Calu3 (cell line): ENCODE measurements at regions not wholly inside any gene's neighbourhood (a gene's known extent, or its start where the extent isn't known, plus 50 kb on each side); places are given as distances from the start of the nearest gene placed in this dataset.

Experiments used
- BruUV-seq: library from RNA; stranded (reverse); fragments of 400-500 nt; replicated peaks from 2 replicates; lab custom pipeline; 2021; lab: Mats Ljungman, UMichigan
- CTCF ChIA-PET: fragments of 300-600 bp; sonication (Branson Sonifier 250); formaldehyde crosslinking; loops from one replicate; lab custom pipeline; 2022; ENCODE audit warnings: antibody characterized with exemption; lab: Charles Lee
- DNase-seq: peaks from one replicate; pipeline ENCODE4 v3.0.0; 2022
- H3K27ac Mint-ChIP-seq: one replicate; pipeline ENCODE4 v1.8.0; 2022; ENCODE audit warnings: mixed read lengths; ENCODE audit not compliant: unreplicated experiment
- H3K27me3 Mint-ChIP-seq: one replicate; pipeline ENCODE4 v1.8.0; 2022; ENCODE audit warnings: mixed read lengths; ENCODE audit not compliant: unreplicated experiment
- H3K36me3 Mint-ChIP-seq: one replicate; pipeline ENCODE4 v1.8.0; 2022; ENCODE audit warnings: mild to moderate bottlenecking, moderate library complexity, mixed read lengths; ENCODE audit not compliant: insufficient read depth, unreplicated experiment
- H3K4me1 Mint-ChIP-seq: one replicate; pipeline ENCODE4 v1.8.0; 2022; ENCODE audit warnings: mild to moderate bottlenecking, low read depth, mixed read lengths; ENCODE audit not compliant: unreplicated experiment
- H3K4me3 Mint-ChIP-seq: one replicate; pipeline ENCODE4 v1.8.0; 2022; ENCODE audit warnings: mild to moderate bottlenecking, low read depth, moderate library complexity, mixed read lengths; ENCODE audit not compliant: unreplicated experiment
- H3K9me3 Mint-ChIP-seq: one replicate; pipeline ENCODE4 v1.8.0; 2022; ENCODE audit warnings: low read depth, mixed read lengths; ENCODE audit not compliant: unreplicated experiment
- intact Hi-C: fragments of 100-400 bp; cut with micrococcal nuclease; formaldehyde crosslinking; loops from one replicate; pipeline ENCODE4 v1.10.0; 2022; ENCODE audit not compliant: unreplicated experiment
- TF ChIP-seq, protein P1 (sequence below): fragments of 200-600 bp; IDR thresholded peaks from one replicate; pipeline ENCODE4 v1.8.0; 2022; ENCODE audit warnings: antibody characterized with exemption; ENCODE audit not compliant: unreplicated experiment

DNA sequence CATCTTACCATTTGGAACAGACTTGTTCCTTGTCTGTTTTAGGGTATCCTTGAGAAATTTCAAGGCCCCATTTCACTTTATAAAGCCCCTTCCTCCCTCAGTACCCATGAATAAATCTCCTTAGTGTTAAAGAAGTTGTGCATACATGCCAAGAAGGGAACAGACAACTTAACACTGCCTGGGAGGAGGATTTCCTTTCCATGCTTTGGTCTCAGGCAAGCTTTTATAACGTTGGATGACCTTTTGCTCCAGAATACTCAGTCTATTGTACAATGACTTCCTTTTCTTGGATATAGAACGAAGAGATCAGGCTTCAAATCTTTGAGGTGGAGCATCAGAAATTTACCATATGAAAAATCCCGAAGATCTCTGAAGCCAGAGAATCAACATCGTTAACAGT is 551.4 kb downstream of the PRKD1 start:
- no peaks in the 10 kb centered on the region for H3K9me3 Mint-ChIP-seq
- peaks cover 8% of the 10 kb centered on the region for H3K27me3 Mint-ChIP-seq
- intact Hi-C loops, result loop anchor here (2.0 kb wide), 1 partner anchor 335 kb away; no protein-coding TSS in a partner anchor
- H3K4me3 Mint-ChIP-seq, result no peak overlapping the region
- no peaks in the 10 kb centered on the region for H3K36me3 Mint-ChIP-seq
- no TSS peak for BruUV-seq
- no peaks in the 10 kb centered on the region for H3K4me1 Mint-ChIP-seq
- CTCF ChIA-PET, result no interaction called here
- H3K27ac Mint-ChIP-seq, result no peak overlapping the region
- no peak for DNase-seq
- TF ChIP-seq, protein P1, sequence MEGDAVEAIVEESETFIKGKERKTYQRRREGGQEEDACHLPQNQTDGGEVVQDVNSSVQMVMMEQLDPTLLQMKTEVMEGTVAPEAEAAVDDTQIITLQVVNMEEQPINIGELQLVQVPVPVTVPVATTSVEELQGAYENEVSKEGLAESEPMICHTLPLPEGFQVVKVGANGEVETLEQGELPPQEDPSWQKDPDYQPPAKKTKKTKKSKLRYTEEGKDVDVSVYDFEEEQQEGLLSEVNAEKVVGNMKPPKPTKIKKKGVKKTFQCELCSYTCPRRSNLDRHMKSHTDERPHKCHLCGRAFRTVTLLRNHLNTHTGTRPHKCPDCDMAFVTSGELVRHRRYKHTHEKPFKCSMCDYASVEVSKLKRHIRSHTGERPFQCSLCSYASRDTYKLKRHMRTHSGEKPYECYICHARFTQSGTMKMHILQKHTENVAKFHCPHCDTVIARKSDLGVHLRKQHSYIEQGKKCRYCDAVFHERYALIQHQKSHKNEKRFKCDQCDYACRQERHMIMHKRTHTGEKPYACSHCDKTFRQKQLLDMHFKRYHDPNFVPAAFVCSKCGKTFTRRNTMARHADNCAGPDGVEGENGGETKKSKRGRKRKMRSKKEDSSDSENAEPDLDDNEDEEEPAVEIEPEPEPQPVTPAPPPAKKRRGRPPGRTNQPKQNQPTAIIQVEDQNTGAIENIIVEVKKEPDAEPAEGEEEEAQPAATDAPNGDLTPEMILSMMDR, result no peak

DNA sequence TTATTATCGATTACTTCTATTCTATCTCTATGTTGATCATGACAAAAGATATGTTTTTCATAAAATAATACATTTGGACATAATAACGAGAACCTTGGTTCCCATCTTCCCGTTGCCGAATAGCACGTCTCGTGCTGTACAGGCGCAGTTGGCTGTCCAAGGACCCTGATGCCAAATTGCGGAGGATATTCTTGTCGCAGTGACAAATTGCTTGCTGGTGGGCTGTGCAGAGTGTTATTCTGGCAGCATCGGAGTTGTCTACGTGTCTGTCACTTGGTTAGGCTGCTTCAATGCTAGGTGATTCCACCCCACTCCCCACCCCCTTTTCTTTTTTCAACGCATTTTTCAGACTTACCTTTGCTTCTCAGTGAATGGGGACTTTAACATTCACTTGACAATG is 546.8 kb downstream of the PRKD1 start:
- Mint-ChIP-seq H3K27me3 (no peaks in the 10 kb centered on the region), H3K4me3 (no peak overlapping the region), H3K9me3 (no peaks in the 10 kb centered on the region), H3K36me3 (no peaks in the 10 kb centered on the region), H3K27ac (no peak overlapping the region), H3K4me1 (no peaks in the 10 kb centered on the region)
- DNase-seq, result no peak
- intact Hi-C loops, result no loop called here
- BruUV-seq, result no TSS peak
- TF ChIP-seq, protein P1, result no peak
- CTCF ChIA-PET, result no interaction called here

DNA sequence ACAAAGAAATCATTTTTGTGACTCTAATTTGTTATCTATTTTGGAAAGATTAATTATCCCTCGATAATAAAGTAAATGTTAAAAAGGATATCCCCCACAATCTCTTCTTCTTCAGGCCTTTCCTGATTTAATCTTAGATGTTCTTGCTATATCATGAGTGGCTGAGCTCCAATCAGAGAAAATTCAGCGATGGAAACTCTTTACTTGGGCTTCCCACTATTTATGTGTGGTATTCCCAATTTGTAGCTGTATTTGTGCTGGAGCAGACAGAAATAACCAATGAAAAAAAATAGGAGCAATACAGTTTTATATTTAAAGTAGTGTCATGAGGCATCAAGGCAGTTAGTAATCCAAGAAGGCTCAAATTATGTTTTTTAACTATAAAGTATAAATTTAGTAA is 539.1 kb downstream of the PRKD1 start:
- BruUV-seq, result no TSS peak
- CTCF ChIA-PET, result no interaction called here
- no peaks in the 10 kb centered on the region for H3K9me3 Mint-ChIP-seq

DNA sequence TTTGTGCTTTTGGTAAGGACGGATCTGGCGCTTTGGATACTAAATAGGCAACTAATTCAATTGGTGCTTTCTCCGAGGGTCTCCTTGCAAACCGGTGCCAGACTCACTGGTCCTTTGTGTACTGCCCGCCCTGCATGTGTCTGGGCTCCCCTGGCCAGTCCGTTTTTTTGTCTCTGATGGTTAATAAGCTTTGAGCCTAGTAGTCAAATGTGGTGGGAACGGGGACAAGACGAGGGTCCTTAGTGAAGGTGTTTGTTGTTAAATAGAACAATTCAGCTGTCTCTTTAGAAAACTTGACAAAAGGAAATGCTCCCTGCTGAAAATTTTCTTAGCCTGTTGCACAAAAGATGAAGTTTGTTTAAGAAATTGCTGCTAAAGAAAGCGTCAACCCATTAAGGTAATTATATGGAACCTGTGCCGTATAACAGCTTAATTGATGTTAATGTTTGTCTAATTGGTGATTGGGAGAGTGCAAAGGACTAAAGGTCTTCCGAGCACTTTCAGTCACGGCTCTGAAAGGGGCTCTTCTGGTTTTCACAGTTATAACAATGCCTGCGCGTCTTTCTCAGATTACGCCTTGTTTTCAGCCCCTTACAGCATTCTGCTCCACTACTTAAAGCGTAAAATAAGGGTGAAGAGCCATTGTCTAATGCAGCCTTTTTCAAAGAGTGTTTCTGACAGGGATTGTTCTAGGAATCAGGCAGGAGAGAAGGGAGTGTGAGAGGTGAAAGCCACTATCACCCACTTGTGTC is 537.4 kb downstream of the PRKD1 start:
- no peaks in the 10 kb centered on the region for H3K27me3 Mint-ChIP-seq
- TF ChIP-seq, protein P1, result no peak
- no peaks in the 10 kb centered on the region for H3K4me1 Mint-ChIP-seq
- H3K27ac Mint-ChIP-seq, result no peak overlapping the region
- BruUV-seq, result no TSS peak
- no peaks in the 10 kb centered on the region for H3K9me3 Mint-ChIP-seq
- DNase-seq, result no peak
- CTCF ChIA-PET, result no interaction called here
- H3K36me3 Mint-ChIP-seq, result no peaks in the 10 kb centered on the region
- intact Hi-C loops, result no loop called here
- no peak overlapping the region for H3K4me3 Mint-ChIP-seq

More for the DNA sequence above, 539.1 kb downstream of the PRKD1 start:
- H3K4me1 Mint-ChIP-seq, result no peaks in the 10 kb centered on the region
- no peaks in the 10 kb centered on the region for H3K36me3 Mint-ChIP-seq
- TF ChIP-seq, protein P1, result no peak
- no peak overlapping the region for H3K27ac Mint-ChIP-seq
- intact Hi-C loops, result no loop called here
- no peak overlapping the region for H3K4me3 Mint-ChIP-seq
- no peaks in the 10 kb centered on the region for H3K27me3 Mint-ChIP-seq
- no peak for DNase-seq
